ENCODE measurements at regions not wholly inside any gene's neighbourhood (a gene's known extent, or its start where the extent isn't known, plus 50 kb on each side); places are given as distances from the start of the nearest gene placed in this dataset.
"Not testable (repeated sequence)": the region's sequence is repeated elsewhere in the genome, so short reads cannot be mapped to it uniquely, and the experiment has no call there.

GRCh38 chr13:78139765-78140164, 221.1 kb upstream of the EDNRB start:
- no peak for DNase-seq (ENCODE audit: low read depth)

DNA sequence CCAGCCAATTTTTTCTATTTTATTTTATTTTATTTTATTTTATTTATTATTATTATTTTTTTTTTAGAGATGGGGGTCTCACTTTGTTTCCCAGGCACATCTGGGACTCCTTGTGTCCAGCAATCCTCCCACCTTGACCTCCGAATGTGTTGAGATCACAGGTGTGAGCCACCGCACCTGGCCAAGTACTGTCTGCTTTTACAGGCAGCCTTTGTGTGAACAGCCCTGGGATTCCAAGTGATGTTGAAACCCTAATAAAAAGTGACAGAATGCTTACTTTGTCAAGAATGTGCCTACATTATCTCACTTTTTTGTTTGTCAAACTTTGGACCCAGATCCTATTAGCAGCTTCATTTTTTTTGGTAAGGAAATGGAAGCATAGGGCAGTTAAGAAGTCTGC, 220.1 kb upstream of the EDNRB start:
- DNase-seq (ENCODE audit: low read depth) = no peak

- no peak for DNase-seq (ENCODE audit: low read depth)
These were observed 218.9 kb upstream of the EDNRB start for GRCh38 chr13:78137404-78138142.

DNA sequence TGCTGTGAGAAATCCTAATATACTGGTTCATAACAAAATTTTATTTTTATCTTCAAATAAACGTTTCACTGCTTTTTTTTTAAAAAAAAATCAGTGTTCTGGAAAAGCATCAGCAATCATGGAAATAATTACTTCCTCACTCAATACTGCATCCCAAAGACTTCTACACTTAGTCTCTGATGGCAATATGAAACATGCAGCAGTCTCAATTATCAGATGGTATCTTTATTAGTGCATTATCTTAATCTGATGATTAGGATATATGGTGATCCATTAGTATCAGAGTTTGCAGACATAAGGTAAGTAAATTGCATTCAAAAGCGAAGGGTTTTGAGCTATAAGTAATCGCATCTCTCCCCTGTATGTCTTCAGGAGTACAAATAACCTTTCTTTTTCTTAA, 218.3 kb upstream of the EDNRB start:
- no peak for DNase-seq (ENCODE audit: low read depth)

- DNase-seq (ENCODE audit: low read depth) = no peak
These were observed 214.9 kb upstream of the EDNRB start for GRCh38 chr13:78133511-78133910.

- no peak for DNase-seq (ENCODE audit: low read depth)
These were observed 213.2 kb upstream of the EDNRB start for GRCh38 chr13:78131811-78132210.

GRCh38 chr13:78131346-78131745, 212.7 kb upstream of the EDNRB start:
- no peak for DNase-seq (ENCODE audit: low read depth)

GRCh38 chr13:78129823-78130222, 211.2 kb upstream of the EDNRB start:
- no peak for DNase-seq (ENCODE audit: low read depth)

GRCh38 chr13:78129359-78129758, 210.7 kb upstream of the EDNRB start:
- no peak for DNase-seq (ENCODE audit: low read depth)

DNA sequence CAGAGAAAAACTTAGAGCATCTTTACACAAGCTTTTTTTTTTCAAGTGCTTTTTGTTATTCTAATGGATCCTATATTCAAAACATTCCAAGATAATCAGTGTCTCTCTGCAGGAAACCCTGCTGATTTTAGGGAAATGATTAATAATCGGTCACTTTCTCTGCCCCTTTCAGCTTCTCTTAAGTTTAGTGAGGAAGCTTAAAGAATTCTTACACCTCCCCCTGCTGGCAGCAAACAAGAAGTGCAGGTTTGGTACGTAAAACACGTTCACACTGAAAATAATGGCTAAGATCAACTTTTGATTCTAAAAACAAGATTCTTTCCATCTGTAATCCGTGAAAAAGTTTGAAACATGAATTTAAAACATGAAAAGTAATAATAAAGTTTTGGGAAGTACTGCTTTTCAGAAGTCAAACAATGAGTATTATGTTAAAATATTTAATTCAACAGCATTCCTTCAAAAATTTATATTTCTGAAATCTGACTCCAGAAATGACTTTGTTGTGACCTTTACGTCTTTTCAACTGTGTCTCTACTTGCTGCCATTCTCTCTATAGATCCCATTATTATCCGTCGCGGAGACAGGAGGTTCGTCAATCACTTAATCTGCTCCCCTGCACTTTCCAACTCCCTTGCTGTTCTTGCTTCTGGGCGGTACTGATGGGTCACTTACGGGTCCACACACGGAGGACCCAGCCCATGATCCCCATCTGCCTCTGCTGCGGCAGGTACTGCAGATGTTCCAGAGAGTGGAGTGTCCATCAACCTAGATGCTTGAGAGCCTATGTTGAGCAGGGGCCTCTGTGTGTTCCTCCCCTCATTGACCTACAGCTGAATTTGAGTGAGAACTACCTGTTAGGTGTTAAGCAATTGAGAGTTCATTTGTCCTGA, 203.1 kb upstream of the EDNRB start:
- DNase-seq (ENCODE audit: low read depth) = no peak

DNA sequence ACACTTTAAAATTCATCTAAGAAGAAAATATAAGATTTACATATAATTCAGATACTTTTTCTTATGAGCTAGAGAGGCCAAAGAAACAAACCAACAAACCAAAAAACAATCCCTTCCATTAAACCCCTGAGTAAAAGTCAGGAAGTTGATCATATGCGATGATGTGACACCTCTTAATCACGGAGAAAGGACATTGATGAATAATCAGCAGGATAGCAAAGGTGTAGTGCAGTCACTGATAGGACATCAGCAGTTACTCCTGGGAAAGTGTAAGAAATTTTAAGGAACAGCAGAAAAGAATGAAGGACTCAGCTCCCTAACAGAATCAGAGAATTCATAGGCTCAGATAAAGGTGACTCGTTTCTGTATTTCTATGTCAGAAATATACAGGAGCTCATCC, 202.4 kb upstream of the EDNRB start:
- no peak for DNase-seq (ENCODE audit: low read depth)

GRCh38 chr13:78120144-78120543, 201.5 kb upstream of the EDNRB start:
- DNase-seq (ENCODE audit: low read depth) = not testable (repeated sequence)

DNA sequence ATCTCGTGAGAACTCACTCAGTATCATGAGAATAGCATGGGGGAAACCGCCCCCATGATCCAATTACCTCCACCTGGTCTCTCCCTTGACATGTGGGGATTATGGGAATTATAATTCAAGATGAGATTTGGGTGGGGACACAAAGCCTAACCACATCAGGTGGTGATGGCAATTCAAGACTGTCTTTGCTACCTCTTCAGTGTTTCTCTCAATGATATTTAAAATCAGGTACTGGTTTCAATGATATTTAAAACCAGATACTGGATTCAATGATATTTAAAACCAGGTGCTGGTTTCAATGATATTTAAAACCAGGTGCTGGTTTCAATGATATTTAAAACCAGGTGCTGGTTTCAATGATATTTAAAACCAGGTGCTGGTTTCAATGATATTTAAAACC, 198.4 kb upstream of the EDNRB start:
- not testable (repeated sequence) for DNase-seq (ENCODE audit: low read depth)

DNA sequence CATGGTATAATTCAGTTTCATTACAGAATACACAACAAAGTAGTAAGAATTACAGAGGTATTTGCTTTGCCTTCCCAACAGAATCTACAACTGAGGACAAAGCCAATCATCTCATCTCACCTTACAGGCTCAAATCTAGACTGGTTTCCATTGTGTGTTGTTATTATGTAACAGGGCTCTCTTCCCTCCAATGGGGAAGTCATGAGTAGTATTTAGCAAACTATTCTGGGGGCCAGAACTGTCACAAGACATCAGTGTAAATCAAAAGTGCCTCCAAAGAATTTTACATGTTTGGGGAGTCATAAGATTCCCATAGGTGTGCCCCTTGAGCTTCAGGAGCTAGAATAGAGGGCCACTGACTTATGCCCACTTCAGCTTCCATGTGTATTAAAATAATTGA, 187.0 kb upstream of the EDNRB start:
- DNase-seq (ENCODE audit: low read depth) = no peak

DNA sequence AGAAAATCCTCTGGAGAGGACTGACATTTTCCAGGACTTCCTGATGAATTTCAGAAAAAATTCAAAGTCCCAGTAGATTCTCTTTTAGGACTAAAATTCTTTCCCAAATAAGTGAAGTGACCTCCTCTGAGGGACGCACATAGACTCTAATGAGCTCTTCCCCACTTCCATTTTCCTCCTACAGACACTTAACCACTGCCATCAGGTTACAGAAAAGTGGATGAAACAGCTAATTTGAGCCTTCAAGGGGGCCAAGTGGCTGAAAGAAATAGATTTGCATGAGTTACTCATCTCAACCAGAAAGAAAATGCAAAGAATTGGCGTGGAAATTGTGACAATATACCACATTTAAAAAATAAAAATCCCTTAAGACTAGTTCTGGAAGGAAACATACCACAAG, 185.3 kb upstream of the EDNRB start:
- no peak for DNase-seq (ENCODE audit: low read depth)

GRCh38 chr13:78102741-78103140, 184.1 kb upstream of the EDNRB start:
- no peak for DNase-seq (ENCODE audit: low read depth)

DNA sequence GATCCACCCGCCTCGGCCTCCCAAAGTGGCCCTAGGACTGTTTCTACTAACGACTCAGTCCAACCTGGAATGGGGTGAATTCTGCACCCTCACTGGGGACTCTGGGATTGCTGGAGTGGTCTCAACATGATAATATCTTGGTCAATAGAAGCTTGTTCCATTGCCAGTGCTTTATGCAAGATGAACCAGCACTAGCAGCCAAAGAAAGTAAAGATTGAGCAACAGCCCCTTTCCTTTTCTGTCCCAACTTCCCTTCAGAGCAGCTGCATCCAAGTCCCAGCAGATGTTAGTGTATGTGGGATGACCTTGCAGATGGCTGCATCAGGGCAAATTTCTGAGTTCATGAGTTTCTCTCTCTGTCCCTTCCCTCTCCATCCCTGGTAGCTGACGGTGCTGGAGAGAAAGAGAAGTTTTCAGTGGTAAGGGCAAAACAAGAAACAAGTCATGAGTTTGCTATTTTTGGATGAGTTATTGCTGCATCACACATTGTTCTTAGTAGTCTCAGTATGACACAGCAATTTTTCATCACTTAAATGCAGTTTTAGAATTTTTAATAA, 183.6 kb upstream of the EDNRB start:
- no peak for DNase-seq (ENCODE audit: low read depth)

GRCh38 chr13:78100486-78100885, 181.9 kb upstream of the EDNRB start:
- no peak for DNase-seq (ENCODE audit: low read depth)

- no peak for DNase-seq (ENCODE audit: low read depth)
These were observed 179.6 kb upstream of the EDNRB start for GRCh38 chr13:78098249-78098648.

- DNase-seq (ENCODE audit: low read depth) = no peak
These were observed 177.6 kb upstream of the EDNRB start for GRCh38 chr13:78096221-78096620.

DNA sequence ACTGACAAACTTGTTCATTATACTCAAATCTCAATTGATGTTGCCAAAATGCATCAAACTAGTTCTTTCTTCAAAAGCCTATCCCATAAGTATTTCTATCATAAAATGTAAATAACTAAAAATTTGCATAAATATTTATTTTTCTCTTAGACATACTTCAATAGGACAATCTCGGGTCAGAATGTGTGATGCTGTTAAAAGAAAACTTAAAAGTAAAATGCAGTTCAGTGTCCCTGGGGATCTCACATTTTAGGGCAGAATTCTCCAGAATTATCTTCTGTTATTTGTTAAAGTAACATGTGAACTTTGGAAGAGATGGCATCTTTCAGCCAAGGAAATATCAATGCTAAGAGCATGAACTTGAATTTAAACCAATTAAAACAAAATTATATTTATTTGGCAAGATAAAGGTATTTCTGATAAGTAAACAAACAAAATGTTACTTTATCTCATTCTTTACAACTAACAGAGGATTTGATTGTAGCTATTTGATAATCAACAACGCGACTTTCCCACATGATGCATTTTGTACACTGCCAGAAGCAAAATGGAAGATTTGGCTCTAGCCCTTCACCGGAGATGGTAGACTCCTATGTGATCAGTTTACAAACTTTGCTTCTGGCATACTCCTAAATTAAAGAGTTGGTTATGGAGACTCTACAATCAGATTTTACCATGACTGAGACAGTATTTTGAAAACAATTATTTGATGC, 169.5 kb upstream of the EDNRB start:
- no peak for DNase-seq (ENCODE audit: low read depth)

- DNase-seq (ENCODE audit: low read depth) = no peak
These were observed 167.0 kb upstream of the EDNRB start for GRCh38 chr13:78085434-78086225.

All from stimulated activated CD8-positive, alpha-beta memory T cell treated with anti-CD3 and anti-CD28 coated beads, Interleukin-4, amount 100 ng/mL, for 24 hours (primary cell).